ENCODE measurements at regions not wholly inside any gene's neighbourhood (a gene's known extent, or its start where the extent isn't known, plus 50 kb on each side); places are given as distances from the start of the nearest gene placed in this dataset.

- TF ChIP-seq CTCF (IDR thresholded peaks at IDR 0.05), result no peak
- TF ChIP-seq POLR2AphosphoS5 (IDR thresholded peaks at IDR 0.05), result no peak
Measured at GRCh38 chr3:197364410-197365071, 66.1 kb upstream of the DLG1 start.
